Mesenchymal stem cell (in vitro differentiated cells and primary cell): ENCODE measurements at regions not wholly inside any gene's neighbourhood (a gene's known extent, or its start where the extent isn't known, plus 50 kb on each side); places are given as distances from the start of the nearest gene placed in this dataset.

Experiments used
- DNase-seq: peaks from one replicate; pipeline ENCODE4 v3.0.0-alpha.2; 2013
- H2AFZ ChIP-seq: one replicate; pipeline ENCODE4 v1.6.1; 2013; ENCODE audit warnings: low read depth, mild to moderate bottlenecking, control low read depth, inconsistent platforms, low read length, moderate library complexity
- H2AK5ac ChIP-seq: 2 replicates; pipeline ENCODE4 v1.6.1; 2013; ENCODE audit warnings: low read length, moderate library complexity, mild to moderate bottlenecking, inconsistent platforms; ENCODE audit not compliant: severe bottlenecking
- H2BK120ac ChIP-seq: one replicate; pipeline ENCODE4 v1.6.1; 2013; ENCODE audit warnings: low read depth, mild to moderate bottlenecking, inconsistent platforms, low read length, moderate library complexity
- H2BK12ac ChIP-seq, 2 experiments: one replicate each; pipeline ENCODE4 v1.6.1; 2013; ENCODE audit warnings: inconsistent platforms in 2 of 2, low read length in 2 of 2, mild to moderate bottlenecking in 2 of 2, moderate library complexity in 2 of 2, control low read depth in 1 of 2
- H2BK15ac ChIP-seq: one replicate; pipeline ENCODE4 v1.6.1; 2013; ENCODE audit warnings: mild to moderate bottlenecking, low read depth, inconsistent platforms; ENCODE audit not compliant: poor library complexity, severe bottlenecking
- H2BK5ac ChIP-seq: 2 replicates; pipeline ENCODE4 v1.6.1; 2013; ENCODE audit warnings: low read depth, mild to moderate bottlenecking, low read length, control low read depth, inconsistent platforms; ENCODE audit not compliant: poor library complexity, severe bottlenecking
- H3K14ac ChIP-seq, 2 experiments: one replicate each; pipeline ENCODE4 v1.6.1; 2013; ENCODE audit warnings: inconsistent platforms in 2 of 2, low read length in 2 of 2, control low read depth in 1 of 2, mild to moderate bottlenecking in 1 of 2, moderate library complexity in 1 of 2
- H3K18ac ChIP-seq, 2 experiments: one replicate each; pipeline ENCODE4 v1.6.1; 2013; ENCODE audit warnings: inconsistent platforms in 2 of 2, low read length in 2 of 2, control low read depth in 1 of 2, low read depth in 1 of 2, mild to moderate bottlenecking in 1 of 2
- H3K23ac ChIP-seq, 2 experiments: one replicate each; pipeline ENCODE4 v1.6.1; 2013; ENCODE audit warnings: inconsistent platforms in 2 of 2, low read length in 2 of 2, mild to moderate bottlenecking in 2 of 2, moderate library complexity in 2 of 2, control low read depth in 1 of 2
- H3K27ac ChIP-seq: 2 replicates; pipeline ENCODE4 v1.5.1; 2013; ENCODE audit warnings: mild to moderate bottlenecking, moderate library complexity, low read length, control low read depth, inconsistent platforms; ENCODE audit not compliant: poor library complexity, severe bottlenecking
- H3K27me3 ChIP-seq, 2 experiments: 2 replicates each; pipeline versions ENCODE4 v1.6.1 to v1.7.0; 2013; ENCODE audit warnings: low read length in 2 of 2, mild to moderate bottlenecking in 2 of 2, moderate library complexity in 2 of 2, control low read depth in 1 of 2, inconsistent platforms in 1 of 2; ENCODE audit not compliant: control insufficient read depth in 1 of 2, insufficient read depth in 1 of 2
- H3K36me3 ChIP-seq, 2 experiments: 2 replicates each; pipeline versions ENCODE4 v1.6.1 to v1.7.0; 2013; ENCODE audit warnings: low read length in 2 of 2, control low read depth in 1 of 2, inconsistent platforms in 1 of 2, low read depth in 1 of 2, mild to moderate bottlenecking in 1 of 2; ENCODE audit not compliant: insufficient read depth in 2 of 2, control insufficient read depth in 1 of 2
- H3K4ac ChIP-seq, 2 experiments: one replicate each; pipeline ENCODE4 v1.6.1; 2013; ENCODE audit warnings: inconsistent platforms in 2 of 2, low read length in 2 of 2, mild to moderate bottlenecking in 2 of 2, moderate library complexity in 2 of 2, control low read depth in 1 of 2, low read depth in 1 of 2
- H3K4me1 ChIP-seq: 2 replicates; pipeline ENCODE4 v1.6.1; 2013; ENCODE audit warnings: low read depth, low read length, control low read depth; ENCODE audit not compliant: control insufficient read depth, insufficient read depth
- H3K4me2 ChIP-seq: 2 replicates; pipeline ENCODE4 v1.6.1; 2013; ENCODE audit warnings: low read length, mild to moderate bottlenecking, inconsistent platforms; ENCODE audit not compliant: poor library complexity, severe bottlenecking
- H3K4me3 ChIP-seq, 2 experiments: 2 replicates each; pipeline versions ENCODE4 v1.5.1 to v1.7.0; 2013; ENCODE audit warnings: low read length in 2 of 2, mild to moderate bottlenecking in 2 of 2, control low read depth in 1 of 2, low read depth in 1 of 2; ENCODE audit not compliant: insufficient read depth in 1 of 2
- H3K79me1 ChIP-seq: replicated peaks from 2 replicates; pipeline ENCODE4 v1.6.1; 2013; ENCODE audit warnings: mild to moderate bottlenecking, control low read depth, low read length, inconsistent platforms; ENCODE audit not compliant: poor library complexity, severe bottlenecking
- H3K9ac ChIP-seq: 2 replicates; pipeline ENCODE4 v1.7.0; 2013; ENCODE audit warnings: mild to moderate bottlenecking, low read length, moderate library complexity
- H3K9me3 ChIP-seq: 2 replicates; pipeline ENCODE4 v1.7.0; 2013; ENCODE audit warnings: mild to moderate bottlenecking, low read length; ENCODE audit not compliant: control insufficient read depth
- H4K8ac ChIP-seq: one replicate; pipeline ENCODE4 v1.6.1; 2013; ENCODE audit warnings: inconsistent platforms, mild to moderate bottlenecking, low read length, moderate library complexity
- H4K91ac ChIP-seq: one replicate; pipeline ENCODE4 v1.6.1; 2013; ENCODE audit warnings: mild to moderate bottlenecking, low read length, inconsistent platforms
- WGBS: methylation state at CpG from one replicate; pipeline ENCODE4 v1.1.7; 2013; ENCODE audit warnings: mixed read lengths; 5-methylcytosine and 5-hydroxymethylcytosine counted together

- Histone ChIP-seq H3K27ac (no peak overlapping the region), H3K18ac (no peak overlapping the region), H3K4me1 (no peaks in the 10 kb centered on the region), H4K8ac (no peak overlapping the region), H2BK5ac (no peak overlapping the region), H3K14ac (no peak overlapping the region), H3K9me3 (no peaks in the 10 kb centered on the region), H2BK12ac (no peak overlapping the region), H3K27me3 (peaks cover 0 to 15% of the 10 kb centered on the region in 2 experiments), H2BK15ac (no peak overlapping the region), H3K23ac (no peak overlapping the region), H2BK120ac (no peak overlapping the region), H3K4ac (no peak overlapping the region), H3K4me2 (no peak overlapping the region), H3K36me3 (no peaks in the 10 kb centered on the region), H3K4me3 (no peak overlapping the region), H4K91ac (peak overlapping the region; percentile 15), H3K79me1 (no peaks in the 10 kb centered on the region), H3K9ac (no peak overlapping the region), H2AFZ (no peak overlapping the region), H2AK5ac (no peak overlapping the region)
- DNase-seq = no peak
- WGBS = 100% methylated on average over 2 of the region's 2 CpGs
Measured at GRCh38 chrX:13479452-13479813, 90.0 kb upstream of the EGFL6 start.

- WGBS = 93% methylated on average over 1 of the region's 6 CpGs
- Histone ChIP-seq H3K9me3 (no peaks in the 10 kb centered on the region), H2BK15ac (no peak overlapping the region), H2BK120ac (no peak overlapping the region), H2BK12ac (no peak overlapping the region), H3K4me1 (no peaks in the 10 kb centered on the region), H3K18ac (no peak overlapping the region), H3K4ac (no peak overlapping the region), H3K14ac (no peak overlapping the region), H2BK5ac (no peak overlapping the region), H4K8ac (no peak overlapping the region), H4K91ac (no peak overlapping the region), H3K36me3 (no peaks in the 10 kb centered on the region), H3K27ac (no peak overlapping the region), H3K9ac (no peak overlapping the region), H2AK5ac (no peak overlapping the region), H3K27me3 (peaks cover 0 to 16% of the 10 kb centered on the region in 2 experiments), H3K23ac (no peak overlapping the region), H3K79me1 (no peaks in the 10 kb centered on the region), H3K4me3 (no peak overlapping the region), H3K4me2 (no peak overlapping the region), H2AFZ (no peak overlapping the region)
- DNase-seq = no peak
Measured at GRCh38 chrX:13478740-13479451, 90.5 kb upstream of the EGFL6 start.

GRCh38 chrX:13476384-13476783 lies 93.0 kb upstream of the EGFL6 start:
- Histone ChIP-seq H2BK15ac (no peak overlapping the region), H3K4me1 (no peaks in the 10 kb centered on the region), H2BK120ac (no peak overlapping the region), H2AFZ (no peak overlapping the region), H2BK5ac (no peak overlapping the region), H2BK12ac (no peak overlapping the region), H3K18ac (no peak overlapping the region), H3K9me3 (no peaks in the 10 kb centered on the region), H3K14ac (no peak overlapping the region), H2AK5ac (no peak overlapping the region), H3K9ac (no peak overlapping the region), H4K8ac (no peak overlapping the region), H3K4ac (no peak overlapping the region), H3K4me2 (no peak overlapping the region), H3K23ac (no peak overlapping the region), H3K79me1 (no peaks in the 10 kb centered on the region), H4K91ac (no peak overlapping the region), H3K36me3 (no peaks in the 10 kb centered on the region), H3K27me3 (peaks cover 0 to 12% of the 10 kb centered on the region in 2 experiments), H3K27ac (no peak overlapping the region), H3K4me3 (no peak overlapping the region)
- DNase-seq = no peak
- WGBS = 85% methylated on average over 4 of the region's 4 CpGs

GRCh38 chrX:13474164-13474516 lies 95.3 kb upstream of the EGFL6 start:
- H3K9ac ChIP-seq = peak overlapping the region; percentile 82
- no peak for DNase-seq
- H2BK15ac ChIP-seq = no peak overlapping the region
- H4K91ac ChIP-seq = no peak overlapping the region
- peaks cover 3% of the 10 kb centered on the region for H3K4me1 ChIP-seq
- peak overlapping the region in 1 of 2 experiments; percentile 18 for H3K4me3 ChIP-seq
- H3K79me1 ChIP-seq = no peaks in the 10 kb centered on the region
- no peak overlapping the region for H2BK5ac ChIP-seq
- H3K4me2 ChIP-seq = no peak overlapping the region
- H4K8ac ChIP-seq = no peak overlapping the region
- no peak overlapping the region for H3K18ac ChIP-seq
- H3K23ac ChIP-seq = no peak overlapping the region
- H3K36me3 ChIP-seq = no peaks in the 10 kb centered on the region
- H3K27ac ChIP-seq = no peak overlapping the region
- no peak overlapping the region for H2BK120ac ChIP-seq
- H3K4ac ChIP-seq = no peak overlapping the region
- H3K14ac ChIP-seq = no peak overlapping the region
- H2AK5ac ChIP-seq = no peak overlapping the region
- H2BK12ac ChIP-seq = no peak overlapping the region
- H3K9me3 ChIP-seq = no peaks in the 10 kb centered on the region
- peaks cover 0 to 12% of the 10 kb centered on the region in 2 experiments for H3K27me3 ChIP-seq
- WGBS = no CpG with 5 or more reads among the region's 4 CpGs
- H2AFZ ChIP-seq = no peak overlapping the region
